ENCODE measurements at regions not wholly inside any gene's neighbourhood (a gene's known extent, or its start where the extent isn't known, plus 50 kb on each side); places are given as distances from the start of the nearest gene placed in this dataset.

DNA sequence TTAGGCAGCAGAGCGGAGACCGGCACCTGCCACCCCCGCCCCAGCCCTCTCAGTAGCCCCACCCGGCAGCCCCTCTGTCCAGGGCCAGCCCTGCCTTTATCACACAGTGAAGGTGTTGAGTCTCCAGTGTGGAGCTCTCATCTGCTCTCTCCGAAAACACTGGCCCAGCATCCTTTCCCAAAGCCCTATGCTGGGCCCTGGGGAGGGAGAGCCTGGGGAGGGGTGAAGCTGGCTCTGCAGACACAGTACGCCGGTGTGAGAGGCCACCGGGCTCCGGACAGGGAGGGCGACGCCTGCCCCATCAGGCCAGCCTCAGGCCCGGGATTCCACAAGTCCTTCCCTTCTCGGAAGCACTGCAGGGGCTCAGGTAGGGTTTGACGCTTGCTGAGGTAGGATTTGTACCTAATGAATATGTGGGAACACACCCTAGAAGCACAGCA, 186.9 kb downstream of the ERMARD start:
- no peak overlapping the region for H3K4me3 ChIP-seq (ENCODE audit: low read length)
- DNase-seq (ENCODE audit: low read depth), result no peak
- no peak for TF ChIP-seq CTCF (IDR thresholded peaks at IDR 0.05; ENCODE audit: insufficient read depth, low read depth, low read length, missing control alignments)

GRCh38 chr6:169937389-169938261, 186.2 kb downstream of the ERMARD start:
- DNase-seq (ENCODE audit: low read depth), result no peak
- H3K4me3 ChIP-seq (ENCODE audit: low read length), result no peak overlapping the region
- TF ChIP-seq CTCF (IDR thresholded peaks at IDR 0.05; ENCODE audit: insufficient read depth, low read depth, low read length, missing control alignments), result no peak

DNA sequence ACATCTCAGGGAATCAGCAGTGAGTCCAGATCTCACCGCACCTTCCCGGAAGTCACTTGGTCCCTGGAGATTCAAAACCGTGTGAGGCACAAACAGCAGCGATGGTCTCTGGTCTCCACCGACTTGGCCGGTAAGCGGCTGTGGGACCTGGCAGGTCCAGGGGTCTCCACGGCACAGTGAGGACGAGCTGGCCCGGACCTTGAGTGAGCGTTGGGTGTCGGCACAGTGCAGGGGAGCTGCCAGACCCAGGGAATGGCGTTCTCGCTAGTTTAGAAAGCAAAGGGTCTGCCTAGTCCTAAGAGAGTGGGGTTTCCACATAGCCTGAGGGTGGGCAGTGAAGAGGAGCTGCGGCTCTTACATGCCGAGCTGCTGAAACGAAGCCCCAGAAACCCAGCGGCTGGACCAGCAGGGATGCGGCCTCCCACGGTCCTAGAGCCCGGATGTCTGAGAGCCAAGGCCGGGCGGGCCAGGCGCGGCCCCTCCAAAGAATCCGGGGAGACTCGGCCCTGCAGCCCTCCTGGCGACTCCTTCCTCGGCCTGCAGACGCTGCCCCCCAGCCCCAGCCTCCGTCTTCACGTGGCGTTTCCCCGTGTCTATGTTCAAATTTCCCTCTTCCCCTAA, 185.0 kb downstream of the ERMARD start:
- H3K4me3 ChIP-seq (ENCODE audit: low read length), result no peak overlapping the region
- no peak for DNase-seq (ENCODE audit: low read depth)
- no peak for TF ChIP-seq CTCF (IDR thresholded peaks at IDR 0.05; ENCODE audit: insufficient read depth, low read depth, low read length, missing control alignments)

DNA sequence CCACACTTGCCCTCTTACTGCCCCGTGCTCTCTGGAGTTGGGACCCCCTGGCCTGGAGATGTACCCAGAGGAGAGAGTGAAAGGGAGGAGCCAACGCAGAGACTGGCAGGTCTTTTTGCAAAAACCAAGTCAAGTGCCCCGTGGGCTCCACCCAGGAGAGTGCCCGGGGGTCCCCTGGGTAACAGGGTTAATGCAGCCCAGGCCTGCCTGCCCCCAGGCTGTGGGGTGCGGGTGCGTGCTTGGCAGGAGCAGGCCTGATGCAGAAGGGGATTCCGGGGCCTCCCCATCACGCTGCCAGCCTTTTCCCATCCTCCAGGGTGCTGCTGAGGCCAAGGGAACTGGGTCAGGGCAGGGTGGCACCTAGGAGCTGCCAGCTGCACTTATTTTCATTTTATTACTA, 184.4 kb downstream of the ERMARD start:
- H3K4me3 ChIP-seq (ENCODE audit: low read length), result no peak overlapping the region
- TF ChIP-seq CTCF (IDR thresholded peaks at IDR 0.05; ENCODE audit: insufficient read depth, low read depth, low read length, missing control alignments), result no peak

DNA sequence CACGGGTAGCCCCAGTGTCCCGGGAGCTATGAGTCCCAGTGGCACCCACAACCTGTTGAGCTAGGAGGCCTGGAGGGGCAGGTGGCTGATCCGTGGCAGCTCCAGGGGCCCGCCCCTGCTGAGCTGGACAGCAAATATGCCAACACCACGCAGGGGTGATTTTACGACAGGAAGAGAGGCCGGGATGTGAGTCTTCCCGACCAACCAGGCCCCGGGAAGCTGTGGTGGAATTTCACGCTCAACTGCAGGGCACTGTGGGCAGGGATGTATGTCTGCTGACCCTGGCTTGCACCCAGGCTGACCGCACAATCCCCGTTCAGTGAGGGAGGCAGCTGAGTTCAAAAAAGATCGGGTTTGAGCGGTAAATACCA, 183.9 kb downstream of the ERMARD start:
- TF ChIP-seq CTCF (IDR thresholded peaks at IDR 0.05; ENCODE audit: insufficient read depth, low read depth, low read length, missing control alignments), result no peak
- no peak for DNase-seq (ENCODE audit: low read depth)
- H3K4me3 ChIP-seq (ENCODE audit: low read length), result no peak overlapping the region

More for the DNA sequence above, 184.4 kb downstream of the ERMARD start:
- DNase-seq (ENCODE audit: low read depth), result no peak

DNA sequence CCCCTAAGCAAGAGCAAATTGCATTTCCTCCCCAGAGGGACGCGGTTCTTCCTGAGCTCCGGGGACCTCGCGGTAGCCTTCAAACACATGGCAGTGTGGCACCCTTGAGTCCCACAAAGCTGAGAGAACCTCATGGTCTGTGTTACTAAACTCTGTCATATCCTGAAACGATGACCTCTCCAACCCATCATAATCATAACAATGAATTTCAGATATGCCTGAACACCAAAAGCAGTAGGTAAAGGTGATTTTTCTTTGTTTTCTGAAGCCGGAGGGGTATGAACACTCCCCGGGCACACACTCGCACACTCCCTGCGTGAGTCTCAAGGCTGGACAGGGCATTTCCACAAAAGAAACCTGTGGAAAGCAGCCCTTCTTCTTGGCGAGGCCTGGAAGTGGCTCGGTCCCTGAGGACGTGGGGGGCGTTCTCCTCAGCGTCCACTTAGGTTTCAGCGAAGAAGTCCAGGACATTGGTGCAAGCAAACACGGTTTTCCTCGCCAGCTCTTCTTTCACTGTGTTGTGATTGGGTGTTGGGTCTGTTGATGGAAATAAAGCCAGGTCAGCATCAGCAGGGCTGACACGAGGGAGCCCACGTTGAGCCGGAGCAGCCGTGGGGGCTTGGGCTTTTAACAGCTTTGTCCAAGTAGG, 183.4 kb downstream of the ERMARD start:
- no peak overlapping the region for H3K4me3 ChIP-seq (ENCODE audit: low read length)
- no peak for TF ChIP-seq CTCF (IDR thresholded peaks at IDR 0.05; ENCODE audit: insufficient read depth, low read depth, low read length, missing control alignments)
- no peak for DNase-seq (ENCODE audit: low read depth)

Measured in epithelial cell of esophagus (primary cell).